ENCODE measurements at regions not wholly inside any gene's neighbourhood (a gene's known extent, or its start where the extent isn't known, plus 50 kb on each side); places are given as distances from the start of the nearest gene placed in this dataset.

- TF ChIP-seq, protein P1, sequence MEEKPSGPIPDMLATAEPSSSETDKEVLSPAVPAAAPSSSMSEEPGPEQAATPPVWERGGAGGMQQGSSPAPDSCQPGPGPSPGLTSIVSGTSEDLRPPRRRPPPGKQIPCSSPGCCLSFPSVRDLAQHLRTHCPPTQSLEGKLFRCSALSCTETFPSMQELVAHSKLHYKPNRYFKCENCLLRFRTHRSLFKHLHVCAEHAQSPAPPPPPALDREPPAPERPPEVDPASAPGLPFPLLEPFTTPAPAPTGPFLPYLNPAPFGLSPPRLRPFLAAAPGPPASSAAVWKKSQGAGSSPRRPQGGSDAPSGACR (CRISPR knock-in tag; IDR thresholded peaks at IDR 0.05), result no peak
- no peak for TF ChIP-seq ZNF562 (CRISPR knock-in tag; IDR thresholded peaks at IDR 0.05; ENCODE audit: borderline replicate concordance)
- TF ChIP-seq, protein P2, sequence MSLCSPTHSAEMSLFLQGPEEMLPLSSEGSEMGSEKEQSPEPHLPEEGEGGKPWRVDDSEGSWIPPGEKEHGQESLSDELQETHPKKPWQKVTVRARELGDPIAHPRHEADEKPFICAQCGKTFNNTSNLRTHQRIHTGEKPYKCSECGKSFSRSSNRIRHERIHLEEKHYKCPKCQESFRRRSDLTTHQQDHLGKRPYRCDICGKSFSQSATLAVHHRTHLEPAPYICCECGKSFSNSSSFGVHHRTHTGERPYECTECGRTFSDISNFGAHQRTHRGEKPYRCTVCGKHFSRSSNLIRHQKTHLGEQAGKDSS (CRISPR knock-in tag; IDR thresholded peaks at IDR 0.05; ENCODE audit: borderline replicate concordance, low read depth), result no peak
Observed at GRCh38 chr14:43005807-43006206, 1399.1 kb downstream of the LRFN5 start (continued).

DNA sequence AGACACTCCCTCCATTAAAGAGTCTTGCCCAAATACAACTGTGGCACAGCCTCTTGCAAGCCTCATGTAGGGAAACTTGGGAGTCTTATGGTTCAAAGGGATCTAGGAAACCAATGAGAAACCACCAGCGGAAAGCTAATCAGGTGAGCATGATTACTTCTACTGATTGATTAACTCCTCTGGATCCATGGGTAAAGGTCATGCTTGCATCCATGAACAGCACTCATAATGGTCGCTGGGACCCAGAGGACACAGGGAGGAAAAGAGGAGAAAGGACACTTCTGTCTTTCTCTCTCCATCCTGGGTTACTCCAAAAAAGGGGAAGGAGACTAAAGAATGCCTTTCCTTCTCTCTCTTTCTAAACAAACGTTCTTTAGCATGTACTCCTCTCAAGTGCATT is 1397.2 kb downstream of the LRFN5 start:
- no peaks in the 10 kb centered on the region for H3K27me3 ChIP-seq (ENCODE audit: control insufficient read depth in 1 of 2, insufficient read depth in 2 of 2, low read length in 2 of 2)
- H3K36me3 ChIP-seq (replicated peaks in 1 of 2; ENCODE audit: control insufficient read depth in 1 of 2, insufficient read depth in 2 of 2, low read length in 2 of 2), result no peaks in the 10 kb centered on the region
- in situ Hi-C loops (cut with HindIII; ENCODE audit: extremely low pct_ligation_motif_present, low pct_unique_long_range_greater_than_20kb), result no loop called here
- under 1% methylated on average over 3 of the region's 3 CpGs for WGBS (ENCODE audit: low lambda C conversion rate)
- ChIA-PET POLR2A (no interaction called here), CTCF (ENCODE audit: low intra/inter-chr PET ratio, low total read pairs) (no interaction called here)
- H3K27ac ChIP-seq (ENCODE audit: extremely low read length, insufficient read depth, low read length), result no peak overlapping the region
- peaks cover 91% of the 10 kb centered on the region for H3K9me3 ChIP-seq (ENCODE audit: low read length)
- no peak overlapping the region for H3K9ac ChIP-seq (ENCODE audit: insufficient read depth, low read depth, low read length)
- intact Hi-C loops (cut with micrococcal nuclease; ENCODE audit: unreplicated experiment), result no loop called here
- no peaks in the 10 kb centered on the region for H3K4me1 ChIP-seq (ENCODE audit: insufficient read depth, low read length)
- TF ChIP-seq ZNF616 (CRISPR knock-in tag; IDR thresholded peaks at IDR 0.05; ENCODE audit: low read depth), result peak; percentile 100
- TF ChIP-seq ZKSCAN8 (CRISPR knock-in tag; IDR thresholded peaks at IDR 0.05; ENCODE audit: borderline replicate concordance), result no peak
- TF ChIP-seq CBX1 (IDR thresholded peaks at IDR 0.05; ENCODE audit: low read depth), result peak; percentile 68
- no peak for TF ChIP-seq ZXDC (CRISPR knock-in tag; IDR thresholded peaks at IDR 0.05)
- TF ChIP-seq GPN1 (CRISPR knock-in tag; IDR thresholded peaks at IDR 0.05; ENCODE audit: borderline replicate concordance), result no peak
- no peak overlapping the region for H3K4me3 ChIP-seq (replicated peaks in 1 of 3; ENCODE audit: insufficient read depth in 1 of 3, low read depth in 2 of 3, low read length in 3 of 3)
- ATAC-seq (no peak), FAIRE-seq (no peak), DNase-seq (ENCODE audit: low spot score) (peak; percentile 13)
- BruUV-seq (replicated peaks), result no TSS peak
- H3K79me2 ChIP-seq (ENCODE audit: insufficient read depth, low read length), result no peaks in the 10 kb centered on the region
- no peak overlapping the region for H3K4me2 ChIP-seq (ENCODE audit: low read depth, low read length)
- no peaks in the 10 kb centered on the region for H4K20me1 ChIP-seq (ENCODE audit: insufficient read depth, low read length)
- H2AFZ ChIP-seq (ENCODE audit: low read length), result no peak overlapping the region
